ENCODE measurements at regions not wholly inside any gene's neighbourhood (a gene's known extent, or its start where the extent isn't known, plus 50 kb on each side); places are given as distances from the start of the nearest gene placed in this dataset.
"Not testable (repeated sequence)": the region's sequence is repeated elsewhere in the genome, so short reads cannot be mapped to it uniquely, and the experiment has no call there.

DNA sequence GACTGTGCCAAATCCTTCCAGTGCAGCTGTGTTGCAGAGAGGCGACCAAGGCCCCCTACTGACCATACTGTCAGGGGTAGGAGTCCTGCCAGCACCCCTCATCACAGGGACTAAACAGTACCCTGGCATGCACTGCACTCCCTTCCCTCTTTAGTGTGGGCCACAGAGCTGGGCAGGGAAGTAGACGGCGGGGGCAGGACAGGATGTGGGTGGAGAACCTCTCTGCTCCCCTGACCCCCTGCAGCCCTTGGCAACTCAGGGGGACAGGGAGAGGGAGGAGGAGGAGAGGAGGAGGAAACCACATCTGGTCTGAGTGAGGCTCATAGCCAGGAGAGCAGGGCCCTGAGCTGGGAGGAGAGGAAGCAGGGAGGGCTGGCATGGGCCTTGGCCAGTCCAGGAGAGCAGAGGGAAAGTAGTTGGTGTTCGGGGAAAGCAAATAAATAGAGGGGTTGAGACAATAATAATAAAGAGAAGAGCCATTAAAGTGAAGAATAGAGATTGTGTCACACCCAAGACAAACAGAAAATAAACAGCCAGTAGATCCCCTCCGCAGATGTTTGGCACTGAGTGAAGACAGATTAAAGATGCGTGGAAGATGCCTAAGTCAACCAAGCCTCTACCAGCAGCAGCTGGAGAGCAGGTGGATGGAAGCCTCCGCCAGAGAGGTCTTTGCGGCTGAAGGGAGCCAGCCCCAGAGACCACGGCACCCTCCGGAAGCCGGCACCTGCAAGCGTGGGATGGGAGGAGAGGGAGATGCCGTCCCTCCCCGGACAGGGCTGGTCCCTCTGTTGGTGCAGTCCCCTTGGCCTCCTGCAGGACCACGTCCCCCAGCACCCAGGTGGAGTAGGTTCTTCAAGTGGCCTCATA, 61.5 kb downstream of the RPUSD4 start:
- DNase-seq = peak; percentile 55

DNA sequence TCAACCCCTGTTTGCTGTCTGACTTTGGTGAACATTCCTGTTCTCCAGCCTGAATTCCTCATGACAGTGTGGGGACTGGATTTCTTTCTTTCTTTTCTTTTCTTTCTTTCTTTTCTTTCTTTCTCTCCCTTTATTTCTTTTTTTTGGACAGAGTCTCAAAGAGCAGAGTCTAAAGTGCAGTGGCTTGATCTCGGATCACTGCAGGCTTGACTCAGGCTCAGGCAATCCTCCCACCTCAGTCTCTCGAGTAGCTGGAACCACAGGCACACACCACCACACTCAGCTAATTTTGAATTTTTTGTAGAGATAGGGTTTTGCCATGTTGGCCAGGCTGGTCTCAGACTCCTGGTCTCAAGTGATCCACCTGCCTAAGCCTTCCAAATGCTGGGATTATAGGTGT, 63.1 kb downstream of the RPUSD4 start:
- no peak for DNase-seq

DNA sequence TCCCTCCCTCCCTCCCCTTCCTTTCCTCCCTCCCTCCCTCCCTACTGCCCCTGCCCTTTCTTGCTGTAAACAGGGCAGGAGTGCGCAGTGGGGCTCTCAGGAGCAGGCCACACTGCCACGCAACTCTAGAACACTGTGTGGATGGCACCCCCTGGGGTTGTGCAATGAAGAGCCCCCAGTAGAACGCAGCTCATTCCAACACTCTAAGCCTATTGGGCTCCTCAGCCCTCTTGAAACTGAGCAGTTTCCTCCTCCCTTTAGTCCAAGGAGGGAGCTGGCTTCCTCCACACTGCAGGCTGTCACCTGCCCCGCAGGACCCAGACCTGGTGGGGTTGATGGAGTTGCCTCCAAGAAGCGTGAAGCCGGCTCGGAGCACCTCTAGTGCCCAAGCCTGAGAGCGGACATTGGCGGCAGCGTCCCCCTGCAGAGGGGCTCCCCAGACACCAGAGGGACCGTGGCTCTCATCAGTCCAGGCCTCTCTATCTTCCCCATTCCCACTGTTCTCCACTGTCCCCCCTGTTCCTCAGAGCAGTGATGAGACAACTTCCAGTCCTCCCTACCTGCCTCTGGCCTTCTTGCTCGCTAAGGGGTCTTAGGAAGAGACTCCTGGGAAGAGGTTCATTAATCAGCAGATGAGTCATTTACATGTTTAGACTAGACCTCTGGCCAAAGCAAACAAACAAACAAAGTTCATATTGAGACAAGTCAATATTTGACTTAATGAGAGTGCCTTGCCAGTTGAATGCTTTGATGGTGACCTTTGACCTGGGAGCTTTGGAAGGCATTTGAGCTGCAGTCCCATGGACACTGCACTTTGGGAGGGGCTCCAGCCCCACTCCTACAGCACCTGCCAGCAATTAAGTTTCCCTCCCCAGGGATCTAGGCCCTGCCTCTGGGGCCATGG, 64.0 kb downstream of the RPUSD4 start:
- DNase-seq = no peak

DNA sequence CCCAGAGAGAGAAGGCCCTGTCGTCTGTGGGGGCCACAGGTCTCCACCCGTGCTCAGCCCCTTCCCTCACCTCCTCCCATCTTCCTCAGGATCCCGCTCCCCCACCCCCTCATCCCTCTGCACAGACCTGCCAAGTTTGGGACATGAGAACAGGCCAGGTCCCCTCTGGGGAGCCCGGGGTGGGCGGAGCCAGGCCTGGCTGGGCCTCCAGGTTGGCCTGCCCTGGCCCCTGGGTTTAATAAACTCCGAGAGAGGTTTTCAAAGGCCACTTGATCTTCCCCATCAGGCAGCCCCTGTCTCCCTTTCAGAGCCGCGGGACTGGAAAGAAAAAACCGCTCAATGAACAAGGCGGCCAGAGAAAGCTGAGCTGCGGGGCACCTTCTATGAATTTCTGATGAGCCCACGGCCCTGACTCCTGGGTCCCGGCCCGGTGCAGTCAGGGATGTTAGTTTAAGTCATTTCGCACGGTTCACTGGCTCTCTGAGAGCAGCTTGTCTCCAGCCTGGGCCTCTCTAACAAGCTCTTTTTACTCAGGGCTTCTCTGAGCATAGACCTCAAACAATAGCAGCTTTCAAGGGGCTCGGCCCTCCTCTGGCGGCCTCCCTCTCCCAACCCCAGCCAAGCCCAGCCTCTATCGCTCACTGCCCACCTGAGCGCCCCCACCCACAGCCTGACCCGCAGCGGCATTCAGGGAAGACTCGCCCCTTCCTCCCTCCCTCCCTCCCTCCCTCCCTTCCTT, 64.8 kb downstream of the RPUSD4 start:
- DNase-seq = peak; percentile 64

DNA sequence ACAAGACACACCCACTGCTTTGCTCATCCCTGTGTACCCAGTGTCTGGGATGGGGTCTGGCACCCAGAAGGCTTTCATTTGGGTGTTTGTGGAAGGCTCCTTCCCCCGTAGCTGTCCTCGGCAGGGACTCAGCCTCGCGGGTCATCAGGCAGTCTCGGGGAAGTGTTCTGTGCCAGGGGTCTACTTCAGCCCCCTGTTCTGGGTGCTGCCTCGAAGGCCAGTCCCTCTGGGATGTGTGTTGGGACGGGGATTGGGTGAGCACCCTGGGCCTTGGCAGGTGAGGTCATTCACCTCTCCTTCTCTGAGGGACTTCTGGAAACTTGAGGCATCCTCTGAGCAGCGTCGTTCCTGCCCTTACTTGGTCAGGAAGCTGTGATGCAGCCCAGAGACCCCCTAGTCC, 65.5 kb downstream of the RPUSD4 start:
- DNase-seq = no peak

DNA sequence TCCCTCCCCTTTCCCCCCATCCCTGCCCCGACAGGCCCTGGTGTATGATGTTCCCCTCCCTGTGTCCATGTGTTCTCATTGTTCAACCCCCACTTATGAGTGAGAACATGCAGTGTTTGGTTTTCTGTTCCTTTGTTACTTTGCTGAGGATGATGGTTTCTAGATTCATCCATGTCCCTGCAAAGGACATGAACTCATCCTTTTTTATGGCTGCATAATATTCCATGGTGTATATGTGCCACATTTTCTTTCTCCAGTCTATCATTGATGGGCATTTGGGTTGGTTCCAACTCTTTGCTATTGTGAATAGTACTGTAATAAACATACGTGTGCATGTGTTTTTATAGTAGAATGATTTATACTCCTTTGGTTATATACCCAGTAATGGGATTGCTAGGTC, 68.0 kb downstream of the RPUSD4 start:
- DNase-seq = not testable (repeated sequence)

DNA sequence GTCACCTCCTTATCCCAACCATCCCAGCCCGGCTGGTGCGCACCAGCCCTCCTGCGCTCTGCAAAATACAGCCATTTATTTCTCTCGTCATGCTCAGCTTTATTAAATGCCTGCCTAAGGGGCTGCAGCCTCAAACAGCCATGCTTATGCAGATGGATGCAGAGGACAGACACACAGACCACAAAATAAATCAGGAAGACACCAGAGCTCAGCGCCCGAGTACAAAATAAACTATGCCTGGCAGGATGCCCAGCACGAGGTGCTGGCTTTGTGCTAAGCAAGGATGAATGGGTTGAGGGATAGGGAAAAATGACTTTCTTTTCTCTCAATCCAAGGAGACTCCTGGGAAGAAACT, 70.5 kb downstream of the RPUSD4 start:
- peak; percentile 79 for DNase-seq

DNA sequence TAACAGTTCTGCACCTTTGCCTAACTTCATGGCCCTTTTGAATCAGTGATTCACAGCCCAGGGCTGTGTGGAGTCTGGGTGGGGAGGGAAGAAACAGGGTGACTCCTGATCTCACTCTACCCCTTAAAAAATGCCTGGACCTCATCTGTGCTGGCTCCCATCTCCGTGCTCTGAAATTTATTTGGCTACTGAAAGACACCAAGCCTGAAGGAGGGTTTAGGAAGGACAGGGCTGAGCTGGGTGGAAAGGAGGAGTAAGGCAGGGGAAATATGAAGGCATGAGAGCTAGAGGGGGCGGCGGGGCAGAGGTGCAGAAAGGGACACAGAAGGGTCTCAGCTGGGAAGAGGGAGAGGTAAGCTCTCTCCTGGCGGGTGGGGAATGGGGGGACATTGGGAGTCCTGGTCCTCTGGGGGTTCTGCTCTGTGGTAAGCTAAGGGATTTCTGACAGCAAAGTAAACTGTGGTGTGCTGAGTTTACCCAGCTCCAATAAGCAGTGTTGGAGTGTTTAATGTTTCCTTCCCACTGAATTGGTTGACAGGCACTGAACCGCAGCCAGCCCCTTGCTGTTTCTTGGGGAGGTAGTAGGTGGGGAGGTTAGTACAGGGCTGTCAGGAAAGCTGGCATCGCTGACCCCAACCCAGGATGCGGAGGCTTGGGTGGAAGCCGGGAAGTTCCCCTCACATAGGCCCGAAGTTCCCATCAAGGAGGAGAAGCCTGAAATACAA, 71.1 kb downstream of the RPUSD4 start:
- DNase-seq = no peak

DNA sequence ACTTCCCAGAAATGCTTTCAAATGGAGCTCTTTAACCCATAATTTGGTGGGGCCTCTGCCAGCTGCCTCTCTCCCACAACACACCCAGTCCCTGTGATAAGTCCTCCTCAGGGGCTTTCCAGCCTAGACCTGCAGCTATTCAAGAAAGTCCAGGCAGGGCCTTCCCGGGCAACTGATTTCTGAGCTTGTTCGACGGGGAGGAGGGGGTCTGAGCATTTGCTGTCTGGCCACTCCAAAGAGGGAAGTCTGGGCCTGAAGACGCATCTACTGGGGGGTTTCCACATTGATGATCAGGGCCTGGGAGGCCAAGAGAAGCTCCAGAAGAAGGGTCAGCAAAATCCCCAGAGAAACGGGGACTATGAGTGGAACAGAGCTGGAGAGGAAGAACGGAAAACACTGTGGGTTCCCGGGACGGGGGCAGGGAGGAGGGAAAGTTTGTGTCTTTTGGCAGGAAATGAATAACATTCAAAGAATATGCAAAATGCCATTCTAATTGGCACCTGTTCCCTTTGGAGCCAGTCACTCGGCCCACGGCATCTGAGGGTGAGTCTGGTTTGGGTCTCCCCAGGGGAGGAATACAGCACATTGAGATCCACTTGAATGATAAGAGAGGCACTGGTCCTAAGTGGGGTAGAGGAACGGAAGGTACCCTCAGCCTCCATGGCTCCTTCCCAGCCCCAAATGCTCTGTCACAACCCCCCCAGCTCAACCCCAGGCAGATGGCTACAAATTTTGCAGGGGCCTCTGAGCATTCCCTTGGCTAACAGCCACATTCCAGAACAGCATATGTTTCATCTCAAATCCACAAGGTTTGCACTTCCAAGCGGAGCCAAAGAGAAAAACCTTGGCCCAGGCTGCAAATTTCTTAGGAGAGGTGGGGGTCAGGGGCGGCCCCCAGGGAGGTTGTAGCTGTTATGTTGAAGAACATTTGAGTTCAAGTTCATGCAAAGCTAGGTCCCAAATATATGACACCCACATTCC, 72.0 kb downstream of the RPUSD4 start:
- peak; percentile 84 for DNase-seq

DNA sequence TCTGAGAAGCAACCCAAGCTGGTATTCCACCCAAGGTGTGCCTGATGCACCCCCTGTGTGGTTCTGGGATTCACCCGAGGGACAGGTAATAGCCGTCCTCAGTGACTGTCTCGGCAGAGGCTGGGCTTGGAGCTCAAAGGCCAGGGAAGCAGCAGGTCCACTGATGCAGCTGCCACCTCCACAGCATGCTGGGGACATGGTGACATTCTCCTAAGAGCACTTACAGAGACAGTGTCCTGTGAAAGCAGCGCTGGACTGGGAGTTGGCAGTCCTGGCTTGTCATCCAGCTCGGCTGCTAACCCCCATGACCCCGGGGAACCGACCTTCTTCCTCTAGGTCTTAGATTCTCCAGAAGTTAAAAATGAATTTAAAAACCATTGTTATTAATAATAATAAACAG, 72.8 kb downstream of the RPUSD4 start:
- DNase-seq = no peak

DNA sequence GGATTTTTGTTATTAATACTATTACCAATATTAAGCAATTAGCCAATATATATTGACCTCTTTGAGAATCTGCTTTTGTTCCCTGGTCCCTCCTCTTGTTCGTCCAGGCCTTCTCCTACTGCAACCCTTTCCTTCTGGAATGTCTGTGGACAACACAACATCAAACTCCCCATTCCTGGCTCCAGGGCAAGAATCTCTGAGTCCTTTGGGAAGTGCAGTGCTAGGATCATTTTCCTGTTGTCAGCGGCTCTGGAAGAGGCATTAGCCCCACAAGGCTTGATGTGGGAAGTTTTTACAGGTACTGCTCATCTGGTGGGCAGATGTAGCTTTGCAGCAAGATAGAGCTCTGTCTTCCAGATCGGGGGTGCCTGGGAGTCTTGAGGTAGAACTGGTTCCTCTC, 74.3 kb downstream of the RPUSD4 start:
- no peak for DNase-seq

DNA sequence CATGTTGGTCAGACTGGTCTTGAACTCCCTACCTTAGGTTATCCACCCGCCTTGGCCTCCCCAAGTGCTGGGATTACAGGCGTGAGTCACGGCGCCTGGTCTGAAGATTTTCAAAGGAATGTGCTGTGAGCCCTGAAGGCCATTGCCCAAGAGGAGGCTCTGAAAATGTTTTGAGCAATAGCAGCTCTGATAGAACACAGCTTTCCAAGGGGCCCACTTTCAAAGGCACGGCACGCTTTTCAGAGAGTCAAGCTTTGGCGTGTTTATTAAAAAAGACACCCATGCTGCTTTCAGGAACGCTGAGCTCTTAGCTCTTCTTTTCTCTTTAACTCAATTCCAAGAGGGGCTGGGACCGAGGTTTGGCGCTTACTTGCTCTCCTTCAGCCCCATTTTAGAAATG, 73.8 kb upstream of the CDON start:
- DNase-seq = no peak

DNA sequence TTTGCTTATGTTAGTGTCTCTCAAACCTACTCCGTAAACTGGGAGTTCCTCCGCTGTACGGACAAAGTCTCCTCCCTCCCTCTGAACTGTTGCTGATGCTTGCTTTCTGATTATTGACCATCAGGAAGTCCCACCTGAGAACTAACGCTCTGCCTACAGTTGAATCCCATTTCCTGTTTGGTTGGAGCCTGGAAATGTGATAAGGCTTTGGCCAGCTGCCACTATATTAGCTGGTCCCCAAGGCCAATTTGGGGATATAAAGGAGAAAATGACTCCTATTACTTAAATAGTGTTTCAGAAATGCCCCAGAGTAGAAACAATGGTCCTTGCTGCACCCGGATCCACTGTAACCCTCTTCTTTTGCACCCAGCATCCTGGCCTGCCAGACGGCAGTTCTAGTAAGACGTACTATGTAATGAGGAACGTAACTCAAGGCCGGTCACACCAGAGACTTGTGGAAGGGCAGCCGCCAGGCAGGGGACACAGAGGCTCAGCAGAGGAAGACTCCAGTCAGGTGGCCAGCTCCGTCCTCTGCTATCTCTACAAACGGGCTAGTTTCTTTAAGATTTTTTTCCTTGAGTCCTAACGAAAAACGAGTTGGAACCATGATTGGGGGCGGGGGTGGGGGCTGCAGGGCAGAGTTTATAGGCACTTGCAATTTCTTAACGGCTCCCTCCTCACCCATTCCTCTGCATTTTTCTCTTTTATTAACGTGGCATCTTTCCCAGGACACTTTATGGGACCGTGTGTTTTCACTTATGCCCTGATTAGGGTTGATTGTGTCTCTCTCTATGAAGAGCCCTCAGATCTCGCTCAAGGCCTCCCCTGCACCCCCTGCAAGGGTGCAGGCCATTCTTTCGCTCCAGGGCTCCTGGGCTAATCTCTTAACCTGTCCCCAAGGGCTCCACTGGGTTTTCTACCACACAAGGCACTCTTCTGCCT, 72.8 kb upstream of the CDON start:
- DNase-seq = no peak

DNA sequence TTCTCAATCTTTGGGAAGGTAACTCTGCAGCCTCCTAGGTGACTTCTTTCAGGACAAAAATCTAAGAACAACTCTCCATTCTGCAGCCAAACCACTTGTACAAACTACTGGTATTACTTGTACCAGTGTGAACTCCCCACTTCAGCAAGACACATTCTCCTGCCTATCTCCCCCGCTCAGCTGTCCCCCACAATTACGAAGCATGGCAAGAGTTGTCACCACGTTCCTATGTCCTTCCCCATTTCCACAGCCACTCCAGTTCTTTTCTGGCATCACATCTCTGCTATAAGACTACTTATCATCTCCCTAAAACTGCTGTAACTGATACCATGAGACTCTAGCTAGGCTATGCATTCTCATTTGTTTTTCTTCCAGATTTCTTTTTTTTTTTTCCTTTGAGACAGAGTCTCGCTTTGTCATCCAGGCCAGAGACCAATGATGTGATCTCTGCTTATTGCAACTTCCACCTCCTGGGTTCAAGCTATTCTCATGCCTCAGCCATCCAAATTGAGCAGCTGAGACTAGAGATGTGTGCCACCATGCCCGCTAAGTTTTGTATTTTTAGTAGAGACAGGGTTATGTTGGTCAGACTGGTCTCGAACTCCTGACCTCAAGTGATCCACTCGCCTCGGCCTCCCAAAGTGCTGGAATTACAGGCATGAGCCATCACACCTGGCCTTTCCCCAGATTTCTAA, 71.9 kb upstream of the CDON start:
- DNase-seq = no peak

DNA sequence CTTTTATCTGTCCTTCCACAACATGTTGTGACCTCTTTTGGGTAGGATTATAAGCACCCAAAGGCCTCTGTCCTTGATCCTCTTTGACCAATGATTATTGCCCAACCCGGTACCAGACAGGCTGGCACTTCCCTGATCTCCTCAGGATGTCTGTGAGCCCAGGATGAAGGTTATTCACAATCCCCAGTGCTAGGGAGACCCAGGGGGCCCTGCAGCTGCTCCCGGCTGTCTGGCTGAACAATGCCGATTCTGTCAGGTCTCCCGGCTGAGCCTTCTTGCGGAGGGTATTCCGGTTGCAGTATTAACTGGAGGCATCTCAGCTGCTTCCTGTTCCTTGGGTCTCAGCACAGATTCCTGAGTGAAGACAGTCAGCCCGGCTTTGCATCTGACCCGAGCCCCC, 71.2 kb upstream of the CDON start:
- peak; percentile 67 for DNase-seq

DNA sequence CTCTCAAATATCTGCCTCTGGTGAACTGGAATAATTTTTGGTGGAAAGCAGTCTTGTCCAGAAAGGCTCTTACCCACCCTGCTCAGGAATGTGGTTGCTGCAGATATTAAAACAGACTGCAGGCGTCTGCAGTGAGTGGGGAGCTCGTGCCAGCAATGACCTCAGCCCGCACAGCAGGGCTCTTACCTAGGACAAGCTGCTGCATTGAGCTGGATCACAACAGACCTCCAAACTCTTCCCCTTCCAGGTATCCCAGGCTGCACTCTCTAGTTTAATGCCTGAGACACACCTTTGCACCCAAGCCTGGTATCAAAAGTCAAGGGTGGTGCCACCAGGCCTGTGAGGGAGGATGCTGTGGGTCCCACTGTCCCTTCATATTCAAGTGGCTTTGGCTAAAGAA, 69.7 kb upstream of the CDON start:
- peak; percentile 87 for DNase-seq

DNA sequence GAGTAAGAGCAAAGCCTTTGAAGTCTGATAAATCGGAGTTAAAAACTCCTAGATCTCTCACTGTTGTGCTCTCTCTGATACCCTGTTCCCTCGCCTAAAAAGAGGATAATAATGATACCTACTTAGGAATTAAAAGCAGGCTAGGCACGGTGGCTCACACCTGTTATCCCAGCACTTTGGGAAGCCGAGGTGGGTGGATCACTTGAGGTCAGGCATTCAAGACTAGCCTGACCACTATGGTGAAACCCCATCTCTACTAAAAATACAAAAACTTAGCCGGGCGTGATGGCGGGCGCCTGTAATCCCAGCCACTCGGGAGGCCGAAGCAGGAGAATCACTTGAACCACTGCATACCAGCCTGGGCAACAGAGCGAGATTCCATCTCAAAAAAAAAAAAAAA, 68.1 kb upstream of the CDON start:
- DNase-seq = not testable (repeated sequence)

DNA sequence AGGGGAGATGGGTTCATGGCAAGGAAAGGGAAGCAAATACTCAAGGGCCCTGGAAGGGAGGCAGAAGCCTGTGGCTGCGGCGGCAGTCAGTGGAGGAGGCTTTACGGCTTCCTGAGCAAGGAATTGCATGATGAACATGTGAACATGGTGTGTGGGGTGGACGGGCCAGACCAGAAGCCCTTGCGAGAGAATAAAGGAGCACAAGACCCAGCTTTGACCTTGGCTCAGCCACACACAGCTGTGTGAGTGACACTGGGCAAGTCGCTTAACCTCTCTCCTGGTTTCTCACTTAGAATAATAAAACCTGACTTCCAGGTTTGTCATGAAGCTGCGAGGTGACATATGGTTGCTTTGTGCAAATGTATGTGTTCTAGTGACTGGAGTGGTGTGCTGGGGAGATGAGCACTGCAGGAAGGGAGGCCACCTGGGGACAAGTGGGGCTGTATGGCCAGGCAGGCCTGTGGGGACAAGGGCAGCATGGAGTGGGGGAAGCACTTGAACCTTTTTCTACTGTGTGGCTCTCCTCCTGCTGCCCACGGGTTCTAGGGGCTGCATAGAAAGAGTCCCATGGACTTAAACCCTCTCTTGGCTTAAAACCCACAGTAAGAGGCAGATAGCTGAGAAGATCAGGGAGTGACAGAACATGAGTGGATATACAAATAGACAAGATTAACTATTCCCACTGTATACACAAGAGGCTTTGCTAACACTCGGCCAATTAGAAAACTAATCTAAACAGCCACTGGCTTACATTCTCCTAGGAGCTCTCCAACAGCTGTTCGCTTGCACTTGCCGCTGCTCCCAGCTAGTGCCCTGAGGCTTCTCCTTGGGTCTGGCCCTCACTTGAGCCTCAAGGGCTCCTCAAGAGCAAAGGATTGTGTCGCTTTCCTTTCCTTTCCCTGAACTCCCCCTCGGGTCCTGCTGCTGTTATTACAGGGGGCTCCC, 67.3 kb upstream of the CDON start:
- DNase-seq = no peak

Data from right hindlimb (tissue), 1 donor.